Uterus (tissue), 2 donors: ENCODE measurements at regions not wholly inside any gene's neighbourhood (a gene's known extent, or its start where the extent isn't known, plus 50 kb on each side); places are given as distances from the start of the nearest gene placed in this dataset.

Experiments used
- CTCF ChIP-seq, 4 experiments: fragments of 200-600 bp in 2 of 4; fragments of 450-650 bp in 2 of 4; sonication (generic) in 2 of 4; IDR thresholded peaks; one replicate each; pipeline ENCODE4 v1.5.1; 2016 to 2019; ENCODE audit warnings: antibody characterized with exemption in 4 of 4, mild to moderate bottlenecking in 2 of 4, moderate library complexity in 1 of 4
- POLR2A ChIP-seq, 2 donors: fragments of 450-650 bp; IDR thresholded peaks; one replicate each; pipeline ENCODE4 v1.6.1; 2016; ENCODE audit warnings: antibody characterized with exemption in 2 of 2, mild to moderate bottlenecking in 1 of 2, moderate library complexity in 1 of 2

GRCh38 chr3:21100656-21101359 is 650.2 kb downstream of the ZNF385D start:
- TF ChIP-seq CTCF (IDR thresholded peaks at IDR 0.05) (no peak), POLR2A (IDR thresholded peaks at IDR 0.05) (no peak)
